H9 (cell line): ENCODE measurements at regions not wholly inside any gene's neighbourhood (a gene's known extent, or its start where the extent isn't known, plus 50 kb on each side); places are given as distances from the start of the nearest gene placed in this dataset.

Source experiments
- DNase-seq: peaks from one replicate; pipeline ENCODE4 v3.0.0-alpha.2; 2017
- H2AFZ ChIP-seq: one replicate; pipeline ENCODE4 v1.6.1; 2013; ENCODE audit warnings: mild to moderate bottlenecking, low read length, control low read depth, moderate library complexity
- H2AK5ac ChIP-seq: 2 replicates; pipeline ENCODE4 v1.6.1; 2013; ENCODE audit warnings: low read length, control low read depth, mixed read lengths; ENCODE audit not compliant: insufficient read length
- H2BK120ac ChIP-seq: one replicate; pipeline ENCODE4 v1.6.1; 2013; ENCODE audit warnings: low read depth, mild to moderate bottlenecking, low read length, control low read depth, inconsistent platforms; ENCODE audit not compliant: poor library complexity, severe bottlenecking
- H2BK12ac ChIP-seq: 2 replicates; pipeline ENCODE4 v1.6.1; 2013; ENCODE audit warnings: low read length, control low read depth, mixed read lengths, low read depth; ENCODE audit not compliant: insufficient read length
- H2BK15ac ChIP-seq: 2 replicates; pipeline ENCODE4 v1.6.1; 2013; ENCODE audit warnings: low read depth, low read length, control low read depth
- H2BK20ac ChIP-seq: one replicate; pipeline ENCODE4 v1.6.1; 2013; ENCODE audit warnings: low read depth, mild to moderate bottlenecking, low read length, control low read depth, inconsistent platforms; ENCODE audit not compliant: poor library complexity, severe bottlenecking
- H2BK5ac ChIP-seq: 2 replicates; pipeline ENCODE4 v1.6.1; 2013; ENCODE audit warnings: low read length, control low read depth, mixed read lengths; ENCODE audit not compliant: insufficient read length
- H3K14ac ChIP-seq: 2 replicates; pipeline ENCODE4 v1.6.1; 2013; ENCODE audit warnings: low read length, control low read depth; ENCODE audit not compliant: insufficient read depth
- H3K18ac ChIP-seq: 2 replicates; pipeline ENCODE4 v1.6.1; 2013; ENCODE audit warnings: low read depth, mild to moderate bottlenecking, mixed read lengths, low read length, control low read depth; ENCODE audit not compliant: insufficient read length
- H3K23ac ChIP-seq: 2 replicates; pipeline ENCODE4 v1.6.1; 2013; ENCODE audit warnings: low read length, control low read depth, mixed read lengths, low read depth; ENCODE audit not compliant: insufficient read length
- H3K23me2 ChIP-seq: 2 replicates; pipeline ENCODE4 v1.6.1; 2013; ENCODE audit warnings: low read depth, mild to moderate bottlenecking, mixed read lengths, low read length, control low read depth; ENCODE audit not compliant: insufficient read length, poor library complexity, severe bottlenecking
- H3K27ac ChIP-seq: 2 replicates; pipeline ENCODE4 v1.5.1; 2013; ENCODE audit warnings: low read length, control low read depth, mixed read lengths, low read depth; ENCODE audit not compliant: insufficient read length
- H3K27me3 ChIP-seq: 2 replicates; pipeline ENCODE4 v1.6.1; 2013; ENCODE audit warnings: low read length, control low read depth, inconsistent platforms; ENCODE audit not compliant: insufficient read depth
- H3K4ac ChIP-seq: 2 replicates; pipeline ENCODE4 v1.6.1; 2013; ENCODE audit warnings: low read depth, mild to moderate bottlenecking, control low read depth, inconsistent platforms, low read length, moderate library complexity
- H3K4me1 ChIP-seq: 2 replicates; pipeline ENCODE4 v1.6.1; 2013; ENCODE audit warnings: low read length, control low read depth, inconsistent platforms; ENCODE audit not compliant: insufficient read depth
- H3K4me2 ChIP-seq: 2 replicates; pipeline ENCODE4 v1.6.1; 2013; ENCODE audit warnings: low read length, control low read depth, mixed read lengths; ENCODE audit not compliant: insufficient read length, insufficient read depth
- H3K56ac ChIP-seq: 2 replicates; pipeline ENCODE4 v1.6.1; 2013; ENCODE audit warnings: low read depth, mild to moderate bottlenecking, mixed read lengths, low read length, control low read depth; ENCODE audit not compliant: insufficient read length
- H3K79me1 ChIP-seq: 2 replicates; pipeline ENCODE4 v1.6.1; 2013; ENCODE audit warnings: low read depth, mild to moderate bottlenecking, moderate library complexity, low read length, control low read depth, inconsistent platforms; ENCODE audit not compliant: insufficient read depth, poor library complexity, severe bottlenecking
- H3K79me2 ChIP-seq: 2 replicates; pipeline ENCODE4 v1.6.1; 2013; ENCODE audit warnings: low read length, control low read depth, inconsistent platforms; ENCODE audit not compliant: insufficient read depth
- H3K9ac ChIP-seq: 2 replicates; pipeline ENCODE4 v1.6.1; 2013; ENCODE audit warnings: low read length, control low read depth, mixed read lengths; ENCODE audit not compliant: insufficient read length; ENCODE audit errors: extremely low read depth
- H3K9me3 ChIP-seq: one replicate; pipeline ENCODE4 v1.6.1; 2013; ENCODE audit warnings: low read depth, low read length, inconsistent platforms; ENCODE audit not compliant: control insufficient read depth
- H3T11ph ChIP-seq: one replicate; pipeline ENCODE4 v1.6.1; 2013; ENCODE audit warnings: mild to moderate bottlenecking, low read length, control low read depth, inconsistent platforms
- H4K20me1 ChIP-seq: one replicate; pipeline ENCODE4 v1.6.1; 2013; ENCODE audit not compliant: control insufficient read depth, insufficient read length, insufficient read depth
- H4K5ac ChIP-seq: 2 replicates; pipeline ENCODE4 v1.6.1; 2013; ENCODE audit warnings: low read depth, mild to moderate bottlenecking, mixed read lengths, low read length, control low read depth; ENCODE audit not compliant: insufficient read length
- H4K8ac ChIP-seq: replicated peaks from 2 replicates; pipeline ENCODE4 v1.6.1; 2013; ENCODE audit warnings: low read length, control low read depth, mixed read lengths, low read depth; ENCODE audit not compliant: insufficient read length
- H4K91ac ChIP-seq: 2 replicates; pipeline ENCODE4 v1.6.1; 2013; ENCODE audit warnings: low read depth, mild to moderate bottlenecking, moderate library complexity, mixed read lengths, low read length, control low read depth; ENCODE audit not compliant: insufficient read length
- H3K27ac Mint-ChIP-seq, 3 experiments: 2 replicates in 2 of 3; 3 replicates in 1 of 3; pipeline ENCODE4 v1.8.0; 2020 to 2021; ENCODE audit warnings: mixed read lengths in 3 of 3, mild to moderate bottlenecking in 1 of 3, moderate library complexity in 1 of 3
- H3K27me3 Mint-ChIP-seq: 2 replicates; pipeline ENCODE4 v1.8.0; 2021; ENCODE audit warnings: low read depth, mild to moderate bottlenecking, moderate library complexity, mixed read lengths
- H3K36me3 Mint-ChIP-seq, 3 experiments: 2 replicates in 2 of 3; 3 replicates in 1 of 3; pipeline ENCODE4 v1.8.0; 2020 to 2021; ENCODE audit warnings: low read depth in 3 of 3, mixed read lengths in 3 of 3; ENCODE audit not compliant: insufficient read depth in 1 of 3
- H3K4me1 Mint-ChIP-seq, 2 experiments: 2 replicates each; pipeline ENCODE4 v1.8.0; 2020; ENCODE audit warnings: mixed read lengths in 2 of 2
- H3K4me3 Mint-ChIP-seq, 2 experiments: 2 replicates in 1 of 2; 3 replicates in 1 of 2; pipeline ENCODE4 v1.8.0; 2020 to 2021; ENCODE audit warnings: mild to moderate bottlenecking in 2 of 2, mixed read lengths in 2 of 2, moderate library complexity in 1 of 2
- H3K9me3 Mint-ChIP-seq, 2 experiments: 2 replicates in 1 of 2; 3 replicates in 1 of 2; pipeline ENCODE4 v1.8.0; 2020; ENCODE audit warnings: mild to moderate bottlenecking in 2 of 2, mixed read lengths in 2 of 2, moderate library complexity in 1 of 2
- CTCF ChIP-seq: fragments of 200-600 bp; sonication (generic); conservative IDR thresholded peaks from 3 replicates; pipeline ENCODE4 v1.8.0; 2021; ENCODE audit warnings: antibody characterized with exemption, mild to moderate bottlenecking
- WGBS: extraction: QIAGEN DNeasy Blood & Tissue Kit; methylation state at CpG from one replicate; pipeline ENCODE4 v1.1.7; 2013; ENCODE audit warnings: missing lambda C conversion rate, low lambda C conversion rate, mixed read lengths; ENCODE audit not compliant: insufficient read length; ENCODE audit errors: extremely low coverage; 5-methylcytosine and 5-hydroxymethylcytosine counted together

GRCh38 chr10:3451516-3452172, 279.1 kb upstream of the PITRM1 start:
- H3K36me3 Mint-ChIP-seq = peaks cover 0 to 4% (median under 1%) of the 10 kb centered on the region in 3 experiments; a peak in 1 of 7 replicates
- Histone ChIP-seq H3K23ac (no peak overlapping the region), H3K27me3 (no peaks in the 10 kb centered on the region), H2BK5ac (no peak overlapping the region), H4K91ac (no peak overlapping the region), H3K27ac (peak overlapping the region; percentile 88), H2BK20ac (no peak overlapping the region), H2AK5ac (no peak overlapping the region), H3K79me2 (no peaks in the 10 kb centered on the region), H3K79me1 (no peaks in the 10 kb centered on the region), H2BK15ac (no peak overlapping the region), H3K4me1 (peaks cover 11% of the 10 kb centered on the region; the same call in 1 of the 2 replicates), H3K4ac (no peak overlapping the region), H3K23me2 (no peaks in the 10 kb centered on the region), H2BK12ac (no peak overlapping the region), H3K18ac (no peak overlapping the region), H3K4me2 (no peak overlapping the region), H2BK120ac (no peak overlapping the region), H3K56ac (no peak overlapping the region), H4K8ac (no peak overlapping the region), H3K14ac (no peak overlapping the region), H3K9me3 (no peaks in the 10 kb centered on the region), H3T11ph (no peak overlapping the region), H3K9ac (no peak overlapping the region), H2AFZ (no peak overlapping the region), H4K20me1 (no peaks in the 10 kb centered on the region), H4K5ac (no peak overlapping the region)
- no peak for TF ChIP-seq CTCF
- peak overlapping the region; percentile 19 to 90 (median 88); a peak in 5 of 7 replicates for H3K27ac Mint-ChIP-seq
- H3K4me3 Mint-ChIP-seq = no peak overlapping the region
- peaks cover 2 to 5% of the 10 kb centered on the region in 2 experiments; a peak in 4 of 5 replicates for H3K9me3 Mint-ChIP-seq
- no peak for DNase-seq
- peaks cover 3% of the 10 kb centered on the region; the same call in 1 of the 2 replicates for H3K27me3 Mint-ChIP-seq
- no CpG with 5 or more reads among the region's 4 CpGs for WGBS
- peaks cover 23 to 34% of the 10 kb centered on the region in 2 experiments for H3K4me1 Mint-ChIP-seq
